GM12892 (cell line): ENCODE measurements at regions not wholly inside any gene's neighbourhood (a gene's known extent, or its start where the extent isn't known, plus 50 kb on each side); places are given as distances from the start of the nearest gene placed in this dataset.

Experiments
- POLR2AphosphoS5 ChIP-seq: IDR thresholded peaks from 2 replicates; pipeline ENCODE4 v1.6.1; 2011; ENCODE audit warnings: low read depth, low read length, control low read depth
- TAF1 ChIP-seq: IDR thresholded peaks from 2 replicates; pipeline ENCODE4 v1.6.1; 2011; ENCODE audit warnings: low read depth, mild to moderate bottlenecking, control low read depth, low read length, borderline replicate concordance

DNA sequence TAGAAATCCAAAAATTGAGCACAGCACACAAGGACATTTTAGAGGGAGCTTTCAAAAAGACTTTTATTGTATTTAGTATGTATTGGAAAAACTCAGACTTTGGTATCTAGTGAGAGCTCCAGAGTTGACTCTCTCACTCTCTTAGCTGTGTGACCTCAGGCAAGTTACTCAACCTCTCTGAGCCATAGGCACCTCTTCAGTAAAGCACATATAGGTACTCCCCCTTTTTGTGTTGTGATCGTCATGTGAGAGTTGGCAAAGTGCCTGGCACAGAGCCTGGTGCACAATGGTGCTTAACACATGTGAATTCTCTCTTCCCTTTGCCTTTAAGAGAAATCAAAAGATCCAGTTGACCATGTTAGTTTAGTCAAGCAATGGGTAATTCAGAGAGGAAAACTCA lies 186.2 kb downstream of the TMEM38B start:
- TF ChIP-seq TAF1 (no peak), POLR2AphosphoS5 (no peak)
